ENCODE measurements at regions not wholly inside any gene's neighbourhood (a gene's known extent, or its start where the extent isn't known, plus 50 kb on each side); places are given as distances from the start of the nearest gene placed in this dataset.
"Not testable (repeated sequence)": the region's sequence is repeated elsewhere in the genome, so short reads cannot be mapped to it uniquely, and the experiment has no call there.

DNA sequence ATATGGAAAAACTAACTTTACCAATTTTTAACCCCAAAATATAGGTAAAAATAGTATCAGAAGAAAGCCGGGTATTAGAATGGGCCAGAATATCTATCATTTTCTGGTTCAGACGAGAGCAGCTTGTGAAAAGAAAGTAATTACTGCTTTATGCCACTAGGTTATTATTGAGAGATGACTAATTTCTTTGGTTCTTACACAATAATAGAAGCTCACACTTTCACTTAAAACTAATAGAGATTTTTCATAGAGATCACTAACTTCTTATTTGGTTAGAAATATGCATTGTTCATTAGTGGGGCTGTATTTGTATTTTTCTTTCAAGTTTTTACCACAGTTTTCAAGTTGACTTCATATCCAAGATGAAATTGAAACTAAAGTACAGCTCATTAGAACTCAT lies 1241.2 kb upstream of the FLRT2 start:
- DNase-seq: no peak

DNA sequence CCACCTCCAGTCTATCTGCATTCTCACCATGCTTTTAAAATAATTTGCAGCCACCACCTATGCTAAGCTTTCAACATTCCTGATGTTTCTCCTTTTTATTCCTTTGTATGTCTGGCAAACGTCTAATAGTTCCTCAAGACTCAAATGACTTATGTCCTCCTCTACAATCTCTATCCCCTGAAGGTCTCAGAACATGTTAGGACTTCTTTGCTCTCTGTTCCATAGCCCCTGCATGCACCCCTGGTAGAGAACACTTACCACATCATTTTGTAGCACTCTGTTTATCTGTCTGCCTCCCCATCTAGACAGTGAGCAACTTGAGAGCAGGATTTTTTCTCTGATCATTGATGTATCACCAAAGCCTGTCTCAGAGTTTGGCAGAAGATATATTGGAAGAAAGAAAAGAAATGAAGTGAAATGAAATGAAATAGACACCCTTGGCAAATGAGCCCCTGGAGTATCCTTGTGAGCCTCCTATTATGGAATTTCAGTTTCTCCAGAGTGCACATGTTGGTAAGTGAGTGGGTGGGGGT lies 1231.2 kb upstream of the FLRT2 start:
- DNase-seq: no peak

DNA sequence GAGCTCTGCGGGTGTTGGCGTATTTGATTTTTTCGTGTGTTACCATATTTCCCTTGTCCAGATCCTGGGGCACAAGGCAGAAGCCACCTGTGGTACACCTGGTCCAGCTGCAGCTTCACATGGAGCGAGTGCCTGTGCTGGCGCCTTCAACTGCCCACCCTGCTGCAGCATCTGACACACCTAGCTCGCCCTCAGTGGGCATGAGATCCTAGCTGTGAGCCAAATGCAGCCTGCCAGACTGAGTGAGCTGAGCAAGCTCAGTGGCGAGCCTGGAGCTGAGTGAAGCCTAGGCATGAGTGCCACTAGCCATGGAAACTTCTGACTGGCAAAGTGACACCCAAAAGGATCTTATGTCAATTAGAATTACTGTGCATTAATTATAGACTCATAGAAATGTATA lies 1226.8 kb upstream of the FLRT2 start:
- no peak for DNase-seq

DNA sequence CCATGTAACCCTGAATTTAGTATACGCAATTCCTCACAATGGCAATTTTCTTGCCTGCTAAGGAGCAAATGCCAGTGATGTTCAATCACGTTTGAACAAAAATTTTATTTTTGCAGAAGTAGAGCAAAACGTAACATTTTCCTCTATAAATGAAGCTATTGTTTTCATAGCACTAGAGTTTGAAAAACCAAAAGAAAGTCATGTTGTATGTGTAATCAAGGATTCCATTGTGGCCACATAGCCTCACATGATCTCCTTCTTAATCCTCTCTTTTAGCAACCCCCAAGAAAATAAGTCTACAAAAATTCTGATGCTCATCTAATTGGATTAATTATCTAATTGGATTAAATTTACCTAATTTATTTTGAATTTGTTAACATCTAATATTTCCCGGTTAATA lies 1217.4 kb upstream of the FLRT2 start:
- DNase-seq: no peak

DNA sequence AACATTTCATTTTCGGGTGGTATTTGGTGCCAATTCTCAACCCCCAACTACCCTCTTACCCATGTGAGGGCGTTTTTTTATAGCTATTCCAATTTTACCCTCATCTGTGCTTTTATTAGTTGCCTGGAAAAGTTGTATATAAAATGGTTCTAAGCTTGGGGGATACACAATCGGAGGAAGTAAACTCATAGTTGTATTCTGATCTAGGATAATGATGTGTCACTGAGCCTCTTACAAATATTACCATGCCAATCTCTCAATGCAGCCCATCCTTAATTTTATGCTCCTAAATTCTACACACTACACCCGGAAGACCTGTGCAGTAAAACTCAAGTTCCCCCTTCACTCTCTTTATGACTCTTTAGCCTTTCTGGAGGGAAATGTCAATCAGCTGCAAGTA lies 1206.5 kb upstream of the FLRT2 start:
- no peak for DNase-seq

DNA sequence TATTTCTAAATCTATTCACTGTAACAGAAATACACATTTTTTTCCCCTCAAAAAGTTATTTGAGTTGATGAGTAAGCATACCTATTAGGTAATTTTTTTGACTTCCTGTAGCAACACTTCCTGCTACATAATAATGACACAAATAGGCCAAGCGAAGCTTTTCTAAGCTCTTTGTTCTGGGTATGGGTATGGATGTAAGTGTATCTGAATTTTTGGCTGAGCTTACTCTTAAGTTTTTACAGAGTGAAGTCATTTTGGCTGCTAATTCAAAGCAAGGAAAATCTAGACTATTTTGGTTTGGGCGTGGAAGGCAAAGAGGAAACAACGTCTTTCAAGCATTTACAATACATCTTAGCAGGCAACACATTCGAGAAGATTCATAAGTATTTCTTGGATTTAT lies 1206.0 kb upstream of the FLRT2 start:
- no peak for DNase-seq

DNA sequence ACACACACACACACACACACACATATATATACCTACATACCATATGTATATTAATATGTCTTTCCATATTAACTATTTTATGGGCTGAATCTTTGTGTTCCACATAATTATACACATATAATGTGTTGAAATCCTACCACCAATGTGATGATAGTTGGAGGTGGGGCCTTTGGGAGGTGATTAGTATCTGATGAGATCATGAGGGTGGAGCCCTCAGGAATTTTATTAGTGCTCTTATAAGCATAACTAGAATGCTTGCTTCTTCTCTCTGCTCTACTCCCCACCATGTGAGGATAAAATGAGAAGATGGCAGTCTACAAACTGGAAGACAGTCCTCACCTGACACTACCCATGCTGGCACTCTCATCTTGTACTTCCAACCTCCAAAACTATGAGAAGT lies 1193.5 kb upstream of the FLRT2 start:
- no peak for DNase-seq

DNA sequence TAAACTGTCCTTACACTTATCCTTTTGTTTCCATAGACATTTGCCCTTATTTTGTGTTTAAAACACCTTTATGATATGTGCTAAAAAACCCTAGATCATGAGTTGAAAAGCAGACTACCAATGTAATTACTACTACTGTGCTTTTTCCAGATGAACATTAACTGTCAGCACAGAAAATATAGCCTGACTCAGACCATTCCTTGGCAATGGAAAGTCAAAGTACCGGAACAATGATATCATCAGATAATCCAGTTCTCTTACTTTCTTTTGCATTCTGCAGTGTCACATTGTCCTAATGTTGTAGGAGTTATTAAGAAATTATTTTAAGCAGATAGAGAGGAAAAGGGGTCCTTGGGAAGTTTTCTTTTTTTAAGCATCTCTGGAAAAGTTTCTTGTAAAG lies 1189.0 kb upstream of the FLRT2 start:
- no peak for DNase-seq

DNA sequence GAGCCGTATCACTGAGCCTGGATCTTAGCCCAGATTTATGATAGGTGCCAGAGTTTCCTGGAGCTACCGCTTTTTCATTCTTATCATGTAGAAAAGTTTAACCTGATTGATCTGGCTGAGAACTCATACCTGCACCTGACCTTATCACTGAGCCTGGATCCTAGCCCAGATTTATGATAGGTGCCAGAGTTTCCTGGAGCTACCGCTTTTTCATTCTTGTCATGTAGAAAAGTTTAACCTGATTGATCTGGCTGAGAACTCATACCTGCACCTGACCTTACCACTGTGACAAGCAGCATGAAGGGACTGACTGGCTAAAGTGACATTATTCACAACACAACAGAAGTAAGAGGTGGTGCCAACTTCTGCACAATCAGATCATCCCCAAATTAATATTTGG lies 1188.1 kb upstream of the FLRT2 start:
- not testable (repeated sequence) for DNase-seq

DNA sequence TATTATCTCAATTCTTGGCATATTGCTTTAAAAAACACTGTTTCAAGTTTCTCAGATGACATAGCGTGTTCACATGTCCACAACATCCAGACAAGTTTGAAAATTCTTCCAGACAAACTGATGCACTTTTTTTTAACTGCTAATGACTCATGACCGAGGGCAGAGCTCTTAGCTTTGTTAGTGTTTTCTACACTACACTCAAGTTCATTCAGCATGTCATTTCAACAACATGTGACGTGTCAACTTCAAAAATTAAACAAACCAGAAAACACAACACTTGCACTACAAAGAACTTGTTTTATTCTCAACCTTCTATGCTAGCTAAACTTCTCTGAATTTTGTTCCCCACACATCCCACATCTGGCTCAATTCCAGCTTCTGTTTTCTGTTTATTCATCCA lies 1186.3 kb upstream of the FLRT2 start:
- no peak for DNase-seq

DNA sequence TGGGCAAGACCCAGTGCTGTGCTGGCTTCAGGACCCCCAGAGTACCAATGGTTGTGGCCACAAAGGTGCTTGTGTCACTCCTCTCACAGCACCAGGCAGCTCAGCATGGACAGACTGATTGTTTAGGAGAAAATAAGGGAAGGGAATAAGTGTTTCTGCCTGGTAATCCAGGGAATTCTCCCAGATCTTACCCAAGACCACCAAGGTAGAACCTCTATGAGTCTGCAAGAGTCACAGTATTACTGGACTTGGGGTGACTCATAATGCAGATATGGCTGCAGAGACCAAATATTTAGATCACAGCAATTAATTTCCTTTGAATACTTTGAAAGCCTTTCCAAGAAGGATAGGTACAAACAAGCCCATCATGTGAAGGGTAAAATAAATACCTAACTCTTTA lies 1178.3 kb upstream of the FLRT2 start:
- DNase-seq: no peak

DNA sequence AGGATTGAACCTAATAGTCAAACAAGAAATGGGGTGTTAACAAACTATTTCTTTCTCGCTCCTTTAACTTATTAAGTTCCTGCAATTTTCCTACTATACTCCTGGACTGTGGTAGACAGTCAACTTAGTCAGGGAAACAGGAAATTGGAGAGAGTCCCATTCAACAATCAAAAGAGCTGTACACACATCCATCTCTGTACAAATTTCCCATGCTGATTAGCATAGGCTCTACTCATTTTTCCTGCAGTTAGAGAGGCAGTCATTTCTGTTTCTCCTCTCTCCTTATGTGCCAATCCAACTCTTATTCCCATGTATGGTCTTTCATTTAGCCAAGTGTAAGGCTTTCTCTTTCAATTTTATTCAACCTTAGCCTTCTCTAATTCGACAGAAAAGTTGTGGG lies 1168.5 kb upstream of the FLRT2 start:
- DNase-seq: no peak

DNA sequence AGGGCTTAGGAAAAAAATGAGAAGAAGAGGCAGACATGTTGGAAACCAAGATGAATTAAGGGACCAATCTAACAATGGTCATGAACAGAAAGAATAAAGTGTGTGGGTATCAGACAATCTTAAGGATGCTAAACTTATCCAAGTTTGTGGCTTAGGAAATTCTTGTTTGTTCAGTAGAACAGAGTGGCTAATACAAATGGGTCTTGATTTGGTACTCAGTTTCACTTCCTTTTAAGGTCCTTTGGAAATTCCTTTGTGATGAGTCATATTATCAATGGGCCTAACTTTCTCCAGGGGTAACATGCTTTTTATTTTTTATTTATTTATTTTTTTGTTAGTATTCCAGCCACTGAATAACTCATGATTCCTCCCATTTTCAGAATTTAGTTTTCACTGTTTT lies 1154.7 kb upstream of the FLRT2 start:
- DNase-seq: no peak

DNA sequence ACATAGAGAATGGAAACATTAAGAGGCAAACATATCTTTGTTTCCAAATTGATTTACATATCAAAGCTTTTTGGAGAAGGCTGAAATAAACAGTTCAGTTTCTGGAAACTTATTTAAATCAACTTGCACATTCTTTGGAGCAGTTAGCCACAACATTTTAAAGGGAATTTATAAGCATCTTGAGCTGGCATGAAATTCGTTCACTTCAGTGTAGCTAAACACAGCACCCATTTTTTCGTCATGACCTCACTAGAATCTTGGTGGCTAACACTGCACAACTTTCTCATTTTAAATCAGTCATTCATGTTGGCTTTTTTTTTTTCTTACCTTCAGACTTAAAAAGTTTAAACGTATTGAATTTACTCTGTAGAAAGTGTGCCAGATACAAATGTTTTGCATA lies 1139.9 kb upstream of the FLRT2 start:
- no peak for DNase-seq

DNA sequence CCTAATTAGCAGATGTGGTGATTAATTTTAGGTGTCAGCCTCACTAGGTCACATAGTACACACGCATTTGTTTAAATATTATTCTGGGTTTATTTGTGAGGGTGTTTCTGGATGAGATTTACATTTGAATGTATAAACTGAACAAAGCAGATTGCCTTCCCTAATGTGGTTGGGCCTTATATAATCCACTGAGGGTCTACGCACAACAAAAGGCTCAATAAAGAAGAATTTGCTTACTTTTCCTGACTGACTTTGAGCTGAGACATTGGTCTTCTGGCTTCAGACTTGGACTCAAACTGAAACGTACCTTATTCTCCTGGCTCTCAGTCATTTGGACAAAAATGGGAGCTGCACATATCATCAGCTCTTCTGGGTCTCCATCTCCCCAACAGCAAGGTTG lies 1132.3 kb upstream of the FLRT2 start:
- no peak for DNase-seq

DNA sequence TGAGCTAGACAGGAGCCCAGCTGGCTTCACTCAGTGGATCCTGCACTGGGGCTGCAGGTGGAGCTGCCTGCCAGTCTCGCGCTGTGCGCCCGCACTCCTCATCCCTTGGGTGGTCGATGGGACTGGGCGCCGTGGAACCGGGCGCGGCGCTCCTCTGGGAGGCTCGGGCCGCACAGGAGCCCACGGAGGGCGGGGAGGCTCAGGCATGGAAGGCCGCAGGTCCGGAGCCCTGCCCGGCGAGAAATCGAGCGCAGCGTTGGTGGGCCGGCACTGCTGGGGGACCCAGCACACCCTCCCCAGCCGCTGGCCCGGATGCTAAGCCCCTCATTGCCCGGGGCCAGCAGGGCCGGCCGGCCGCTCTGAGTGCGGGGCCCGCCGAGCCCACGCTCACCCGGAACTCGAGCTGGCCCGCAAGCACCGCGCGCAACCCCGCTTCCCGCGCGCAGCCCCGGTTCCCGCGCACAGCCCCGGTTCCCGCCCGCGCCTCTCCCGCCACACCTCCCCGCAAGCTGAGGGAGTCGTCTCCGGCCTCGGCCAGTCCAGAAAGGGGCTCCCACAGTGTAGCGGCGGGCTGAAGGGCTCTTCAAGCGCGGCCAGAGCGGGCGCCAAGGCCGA lies 1130.5 kb upstream of the FLRT2 start:
- no peak for DNase-seq

DNA sequence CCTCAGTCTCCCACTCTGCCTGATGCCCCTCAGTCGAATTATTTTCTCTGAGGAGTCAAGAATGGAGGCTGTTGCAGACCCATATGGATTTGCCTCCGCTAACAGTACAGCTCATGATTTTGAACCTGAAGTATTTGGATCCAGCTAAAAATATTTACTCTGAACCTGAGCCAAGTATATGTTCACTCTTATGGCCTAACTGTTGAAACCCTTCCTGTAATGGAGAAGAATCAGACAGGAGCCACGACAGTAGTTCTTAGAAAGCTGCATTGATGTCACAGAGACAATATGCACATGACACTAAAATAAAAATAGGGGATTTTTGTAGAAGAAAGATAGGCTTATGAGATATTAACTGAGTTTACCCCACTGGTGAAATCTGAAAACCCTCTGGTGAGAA lies 1128.3 kb upstream of the FLRT2 start:
- no peak for DNase-seq

DNA sequence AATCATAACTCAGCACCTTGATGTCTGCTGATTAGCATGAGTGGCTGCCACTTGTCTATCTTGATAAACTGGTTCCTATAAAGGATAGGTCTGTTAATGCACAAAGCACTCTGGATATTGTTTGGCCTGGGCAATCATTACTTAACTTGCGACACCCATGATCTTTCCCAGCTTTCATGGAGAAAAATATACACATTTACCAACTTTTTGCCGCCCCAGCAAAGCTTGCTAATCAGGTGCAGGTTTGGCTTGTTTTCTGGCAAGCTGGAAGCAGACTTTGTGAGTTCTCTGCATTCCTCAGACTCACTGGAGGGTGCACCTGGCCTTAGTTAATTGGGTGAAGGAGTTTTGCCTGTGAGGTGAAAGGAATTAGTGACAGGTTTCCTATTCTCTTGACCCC lies 1126.4 kb upstream of the FLRT2 start:
- DNase-seq: no peak

DNA sequence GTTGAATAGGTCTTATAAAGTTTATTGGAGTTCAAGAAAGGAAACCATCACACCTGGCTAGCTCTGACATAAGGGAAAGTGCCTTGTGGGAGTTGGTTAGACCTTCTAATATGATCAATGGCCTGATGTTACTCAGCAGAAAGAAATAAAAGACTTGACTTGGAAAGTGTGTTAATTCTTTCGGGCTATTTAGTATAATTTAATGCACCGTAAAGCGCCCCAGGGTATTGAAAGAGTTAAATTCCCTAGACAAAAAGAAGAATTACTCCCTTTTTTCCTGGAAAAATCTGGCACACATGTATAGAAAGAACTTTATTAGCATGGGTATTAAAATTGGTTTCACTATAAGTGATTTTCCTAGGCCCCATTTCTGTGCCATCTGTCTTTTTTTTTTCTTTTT lies 1125.7 kb upstream of the FLRT2 start:
- no peak for DNase-seq

DNA sequence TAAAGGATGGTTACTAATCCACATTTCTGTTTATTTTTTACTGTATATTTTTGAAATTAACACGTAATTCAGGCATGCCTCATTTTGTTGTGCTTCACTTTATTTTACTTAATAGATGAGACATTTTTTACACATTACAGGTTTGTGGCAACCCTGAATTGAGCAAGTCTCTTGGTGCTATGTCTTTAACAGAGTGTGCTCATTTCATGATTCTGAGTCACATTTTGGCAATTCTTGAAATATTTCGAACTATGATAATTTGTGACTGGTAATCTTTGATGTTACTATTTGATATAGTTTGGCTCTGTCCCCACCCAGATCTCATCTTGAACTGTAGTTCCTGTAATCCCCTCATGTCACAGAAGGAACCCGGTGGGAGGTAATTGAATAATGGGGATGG lies 1120.5 kb upstream of the FLRT2 start:
- no peak for DNase-seq

DNA sequence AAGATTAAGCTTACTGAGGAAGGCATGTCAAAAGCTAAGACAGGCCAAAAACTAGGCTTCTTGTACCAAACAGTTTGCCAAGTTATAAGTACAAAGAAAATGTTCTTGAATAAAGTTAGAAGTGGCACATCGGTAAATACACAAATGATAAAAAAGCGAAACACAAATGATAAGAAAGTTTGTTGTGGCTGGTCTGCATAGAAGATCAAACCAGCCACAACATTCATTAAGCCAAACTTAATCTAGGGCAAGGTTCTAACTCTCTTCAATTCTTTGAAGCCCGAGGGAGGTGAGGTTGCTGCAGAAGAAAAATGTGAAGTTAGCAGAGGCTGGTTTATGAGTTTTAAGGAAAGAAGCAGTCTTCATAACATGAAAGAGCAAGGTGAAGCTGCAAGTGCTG lies 1119.6 kb upstream of the FLRT2 start:
- no peak for DNase-seq

DNA sequence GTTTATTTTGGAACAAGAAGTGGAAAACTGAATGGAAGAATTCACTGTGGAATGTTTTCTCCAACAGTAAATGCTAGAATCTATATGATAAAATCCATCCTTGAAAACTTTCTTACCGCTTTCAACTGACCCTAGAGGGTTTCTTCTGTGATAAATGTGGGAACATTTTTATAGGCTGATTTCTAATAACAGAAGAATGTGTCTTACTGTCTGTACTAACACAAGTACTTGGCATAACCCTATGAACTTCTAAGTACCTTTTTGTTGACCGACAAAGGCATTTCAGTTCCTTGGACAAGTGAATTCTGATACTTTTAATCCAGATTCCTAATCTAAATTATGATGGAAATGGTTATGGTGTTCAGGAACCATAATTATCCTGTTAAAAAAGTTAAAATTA lies 1109.7 kb upstream of the FLRT2 start:
- DNase-seq: no peak

DNA sequence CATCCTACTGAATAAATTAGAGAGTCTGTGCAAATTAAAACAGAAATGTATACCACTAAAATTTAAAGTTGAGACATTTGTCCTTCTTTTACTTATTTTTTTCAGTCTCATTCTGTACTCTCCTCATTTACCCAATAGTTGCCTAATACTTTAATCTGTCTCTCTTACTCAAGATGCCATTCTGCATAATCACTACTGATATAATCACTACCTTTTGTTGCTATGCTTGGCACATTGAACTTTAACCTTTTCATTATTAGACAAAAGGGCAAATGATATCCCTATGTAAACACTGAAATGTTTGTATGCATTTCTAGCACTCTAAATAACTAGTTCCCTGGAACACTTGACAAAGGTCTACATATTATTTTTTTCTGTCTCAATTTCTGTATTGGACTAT lies 1108.3 kb upstream of the FLRT2 start:
- no peak for DNase-seq

DNA sequence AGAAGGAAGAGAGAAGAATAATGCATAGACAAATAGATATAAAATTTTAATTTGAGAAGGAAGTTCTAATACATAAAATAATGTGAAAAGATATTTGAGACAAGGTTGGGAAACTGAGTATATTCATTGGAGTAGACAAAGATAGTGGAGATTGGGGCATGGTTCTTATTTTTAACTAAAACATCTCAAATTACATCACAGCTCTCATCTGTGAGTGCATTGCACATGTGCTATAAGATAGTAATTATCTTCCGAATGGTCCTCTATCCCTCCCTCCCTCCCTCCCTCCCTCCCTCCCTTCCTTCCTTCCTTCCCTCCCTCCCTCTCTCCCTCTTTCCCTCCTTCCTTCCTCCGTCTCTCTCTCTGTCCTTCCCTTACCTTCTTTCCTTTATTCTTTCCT lies 1104.0 kb upstream of the FLRT2 start:
- no peak for DNase-seq

DNA sequence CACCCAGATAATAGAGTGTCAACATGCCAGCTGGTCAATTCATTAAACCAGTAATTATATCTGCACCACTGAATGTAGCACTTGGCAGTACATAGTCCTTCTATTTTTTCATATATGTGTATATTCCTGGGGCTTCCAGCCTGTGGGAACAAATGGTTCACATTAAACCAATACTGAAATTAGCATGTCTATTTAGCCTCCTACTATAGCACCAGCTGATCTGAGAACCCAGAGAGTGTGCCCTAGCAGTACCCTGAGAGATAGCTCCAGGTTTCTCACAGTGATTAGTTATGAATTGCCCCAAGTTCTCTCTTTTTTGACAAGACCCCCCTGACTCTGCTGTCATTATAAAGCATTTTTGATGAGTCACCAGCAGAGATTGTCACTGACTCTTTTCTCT lies 1097.3 kb upstream of the FLRT2 start:
- no peak for DNase-seq

DNA sequence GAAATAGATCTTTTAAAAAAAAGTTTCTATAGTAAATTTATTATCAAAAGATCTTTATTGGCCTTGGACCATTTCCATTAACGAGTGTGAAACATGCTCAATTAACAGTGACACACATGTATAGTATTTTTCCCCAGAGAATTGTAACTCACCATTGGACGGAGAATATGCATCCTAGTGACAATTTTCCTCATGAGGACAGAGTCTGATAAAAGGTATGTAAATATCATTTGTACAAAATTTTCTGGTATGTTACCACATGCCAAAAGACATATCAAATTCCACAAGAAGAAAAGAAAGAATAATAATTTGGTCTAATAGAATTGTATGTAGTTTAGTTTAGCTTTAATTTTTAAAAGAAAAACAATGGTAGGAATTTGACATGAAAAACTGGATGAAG lies 1096.0 kb upstream of the FLRT2 start:
- no peak for DNase-seq

Measured in NCI-H1436 (cell line).